SK-N-SH (cell line): ENCODE measurements at regions not wholly inside any gene's neighbourhood (a gene's known extent, or its start where the extent isn't known, plus 50 kb on each side); places are given as distances from the start of the nearest gene placed in this dataset.

ENCODE experiments used
- CTCF ChIA-PET: fragments of 300-600, 350-600 bp; formaldehyde crosslinking; extraction: SDS; loops from one replicate; lab custom pipeline; 2021; lab: Yijun Ruan, JAX
- POLR2A ChIA-PET: fragments of 350-600 bp; sonication (Branson Sonifier 250); formaldehyde crosslinking; extraction: SDS; loops from one replicate; lab custom pipeline; 2020; ENCODE audit warnings: antibody characterized with exemption, inconsistent platforms; lab: Yijun Ruan, JAX
- DNase-seq: peaks from one replicate; pipeline ENCODE4 v3.0.0; 2012
- H2AFZ ChIP-seq: fragments of 200-600 bp; sonication (generic); 2 replicates; pipeline ENCODE4 v1.8.1; 2016; ENCODE audit warnings: antibody characterized with exemption, mild to moderate bottlenecking, low read depth
- H3F3A ChIP-seq: fragments of 200-600 bp; sonication (generic); replicated peaks from 2 replicates; pipeline ENCODE3; 2016; ENCODE audit warnings: antibody characterized with exemption, mild to moderate bottlenecking; ENCODE audit not compliant: insufficient read depth
- H3K27ac ChIP-seq, 2 experiments: fragments of 200-500 bp in 1 of 2; fragments of 200-600 bp in 1 of 2; sonication (Bioruptor generic) in 1 of 2; sonication (generic), shearing (Covaris generic) in 1 of 2; 2 replicates each; pipeline versions ENCODE4 v1.5.1 to v1.6.1; 2014 to 2016; ENCODE audit warnings: low read depth in 2 of 2, inconsistent platforms in 1 of 2, low read length in 1 of 2, mild to moderate bottlenecking in 1 of 2, mixed read lengths in 1 of 2
- H3K27me3 ChIP-seq: fragments of 200-600 bp; sonication (generic), shearing (Covaris generic); 2 replicates; pipeline ENCODE4 v1.6.1; 2016; ENCODE audit warnings: mixed run types; ENCODE audit not compliant: insufficient read depth
- H3K36me3 ChIP-seq, 2 experiments: fragments of 200-500 bp in 1 of 2; fragments of 200-600 bp in 1 of 2; sonication (Bioruptor generic) in 1 of 2; sonication (generic) in 1 of 2; replicated peaks in 1 of 2; 2 replicates each; pipeline versions ENCODE3 to v1.5.1; 2014 to 2016; ENCODE audit warnings: low read length in 1 of 2, mild to moderate bottlenecking in 1 of 2; ENCODE audit not compliant: insufficient read depth in 2 of 2, control insufficient read depth in 1 of 2
- H3K4me1 ChIP-seq, 2 experiments: fragments of 200-500 bp in 1 of 2; fragments of 200-600 bp in 1 of 2; sonication (Bioruptor generic) in 1 of 2; sonication (generic), shearing (Covaris generic) in 1 of 2; 2 replicates each; pipeline versions ENCODE4 v1.5.1 to v1.6.1; 2014 to 2016; ENCODE audit warnings: low read depth in 1 of 2, low read length in 1 of 2, mixed run types in 1 of 2; ENCODE audit not compliant: insufficient read depth in 2 of 2, control insufficient read depth in 1 of 2
- H3K4me2 ChIP-seq: fragments of 200-600 bp; sonication (generic), shearing (Covaris generic); 2 replicates; pipeline ENCODE4 v1.6.1; 2017; ENCODE audit warnings: mixed run types
- H3K4me3 ChIP-seq, 2 experiments: fragments of 200-500 bp in 1 of 2; fragments of 200-600 bp in 1 of 2; sonication (Bioruptor generic) in 1 of 2; sonication (generic), shearing (Covaris generic) in 1 of 2; 2 replicates each; pipeline versions ENCODE4 v1.5.1 to v1.8.1; 2014 to 2016; ENCODE audit warnings: low read depth in 2 of 2, inconsistent platforms in 1 of 2, low read length in 1 of 2, mild to moderate bottlenecking in 1 of 2, mixed read lengths in 1 of 2, moderate library complexity in 1 of 2
- H3K79me2 ChIP-seq: fragments of 200-600 bp; sonication (generic); 2 replicates; pipeline ENCODE4 v1.8.1; 2017; ENCODE audit warnings: mild to moderate bottlenecking; ENCODE audit not compliant: insufficient read depth
- H3K9ac ChIP-seq: fragments of 200-600 bp; sonication (generic); 2 replicates; pipeline ENCODE4 v1.6.1; 2017; ENCODE audit warnings: mixed run types
- H3K9me2 ChIP-seq: fragments of 200-600 bp; sonication (generic); 2 replicates; pipeline ENCODE4 v1.6.1; 2017; ENCODE audit warnings: mixed run types
- H3K9me3 ChIP-seq: fragments of 200-600 bp; sonication (generic); 2 replicates; pipeline ENCODE4 v1.6.1; 2017; ENCODE audit warnings: mixed run types, mild to moderate bottlenecking, moderate library complexity
- H4K20me1 ChIP-seq: fragments of 200-600 bp; sonication (generic); 2 replicates; pipeline ENCODE4 v1.6.1; 2017; ENCODE audit warnings: mild to moderate bottlenecking, mixed run types; ENCODE audit not compliant: insufficient read depth
- CHD2 ChIP-seq: fragments of 150-350 bp; IDR thresholded peaks from 2 replicates; pipeline ENCODE4 v1.6.1; 2018; ENCODE audit warnings: low read length; ENCODE audit not compliant: partially characterized antibody
- ELF1 ChIP-seq: IDR thresholded peaks from 2 replicates; pipeline ENCODE4 v1.4.0; 2012
- EP300 ChIP-seq, 2 experiments: IDR thresholded peaks; 2 replicates each; pipeline versions ENCODE4 v1.4.0 to v1.6.1; 2012; ENCODE audit warnings: borderline replicate concordance in 1 of 2, low read depth in 1 of 2, low read length in 1 of 2
- FOSL2 ChIP-seq: IDR thresholded peaks from 2 replicates; pipeline ENCODE4 v1.4.0; 2012; ENCODE audit warnings: low read depth, mild to moderate bottlenecking, moderate library complexity, borderline replicate concordance
- FOXM1 ChIP-seq: IDR thresholded peaks from 2 replicates; pipeline ENCODE4 v1.4.0; 2012; ENCODE audit warnings: low read depth, mild to moderate bottlenecking
- MXI1 ChIP-seq: IDR thresholded peaks from 2 replicates; pipeline ENCODE4 v1.6.1; 2012; ENCODE audit warnings: mild to moderate bottlenecking, low read depth, low read length, improper control_type of control experiment
- NRF1 ChIP-seq: IDR thresholded peaks from 2 replicates; pipeline ENCODE4 v1.6.1; 2012; ENCODE audit warnings: low read depth, mild to moderate bottlenecking, low read length
- POLR2AphosphoS5 ChIP-seq: IDR thresholded peaks from 2 replicates; pipeline ENCODE4 v1.6.1; 2012; ENCODE audit warnings: low read depth, low read length
- SIN3A ChIP-seq: IDR thresholded peaks from 2 replicates; pipeline ENCODE4 v1.6.1; 2012; ENCODE audit warnings: low read depth, mild to moderate bottlenecking, low read length, moderate library complexity, borderline replicate concordance
- SMC3 ChIP-seq: IDR thresholded peaks from 2 replicates; pipeline ENCODE4 v1.6.1; 2012; ENCODE audit warnings: low read depth, low read length, improper control_type of control experiment
- TCF12 ChIP-seq: IDR thresholded peaks from 2 replicates; pipeline ENCODE4 v1.4.0; 2012
- TEAD4 ChIP-seq: IDR thresholded peaks from 2 replicates; pipeline ENCODE4 v1.4.0; 2012; ENCODE audit warnings: mild to moderate bottlenecking, borderline replicate concordance; ENCODE audit not compliant: insufficient read depth
- YY1 ChIP-seq: IDR thresholded peaks from 2 replicates; pipeline ENCODE4 v1.4.0; 2012; ENCODE audit warnings: low read depth, mild to moderate bottlenecking
- WGBS: methylation state at CpG from one replicate; pipeline ENCODE4 v1.1.6; 2017; ENCODE audit warnings: low lambda C conversion rate; 5-methylcytosine and 5-hydroxymethylcytosine counted together
- TF ChIP-seq, protein P1 (sequence below): IDR thresholded peaks from 2 replicates; pipeline ENCODE4; 2012
- TF ChIP-seq, protein P2 (sequence below): IDR thresholded peaks from 2 replicates; pipeline ENCODE4 v1.4.0; 2012; ENCODE audit warnings: low read depth
- TF ChIP-seq, protein P3 (sequence below): fragments of 150-350 bp; IDR thresholded peaks from 2 replicates; pipeline ENCODE4 v1.6.1; 2017; ENCODE audit warnings: antibody characterized with exemption, low read length, low read depth, borderline replicate concordance
- TF ChIP-seq, protein P4 (sequence below): fragments of 150-350 bp; IDR thresholded peaks from 2 replicates; pipeline ENCODE4 v1.6.1; 2016; ENCODE audit warnings: mild to moderate bottlenecking, low read depth, low read length

DNA sequence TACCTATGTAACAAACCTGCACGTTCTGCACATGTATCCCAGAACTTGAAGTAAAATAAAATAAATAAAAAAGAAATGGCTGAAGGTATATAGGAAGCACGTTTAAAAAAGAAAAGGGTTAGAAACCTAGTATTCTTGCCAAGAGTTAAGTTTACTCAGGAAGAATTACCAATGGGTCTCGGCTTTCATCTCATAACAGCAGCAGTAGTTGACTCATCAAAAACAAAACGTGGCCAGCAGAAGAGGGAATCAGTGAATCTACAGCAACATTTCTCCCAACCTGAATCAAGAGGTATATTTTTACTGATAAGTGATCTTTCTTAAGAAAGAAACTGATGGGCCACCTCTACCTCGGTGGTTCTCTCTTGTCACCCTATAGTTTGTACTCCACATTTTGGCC, 340.3 kb downstream of the BRINP2 start:
- Histone ChIP-seq H2AFZ (no peak overlapping the region), H3K27ac (no peak overlapping the region), H3K4me3 (no peak overlapping the region), H3K36me3 (no peaks in the 10 kb centered on the region), H3K27me3 (no peaks in the 10 kb centered on the region), H3K4me1 (no peaks in the 10 kb centered on the region), H3K9me2 (no peaks in the 10 kb centered on the region), H3K79me2 (no peaks in the 10 kb centered on the region), H4K20me1 (no peaks in the 10 kb centered on the region), H3K9me3 (no peaks in the 10 kb centered on the region), H3K4me2 (no peak overlapping the region), H3K9ac (no peak overlapping the region), H3F3A (no peaks in the 10 kb centered on the region)
- WGBS, result 14% methylated on average over 5 of the region's 5 CpGs
- DNase-seq, result no peak
- POLR2A ChIA-PET, result no interaction called here
- TF ChIP-seq, protein P1, sequence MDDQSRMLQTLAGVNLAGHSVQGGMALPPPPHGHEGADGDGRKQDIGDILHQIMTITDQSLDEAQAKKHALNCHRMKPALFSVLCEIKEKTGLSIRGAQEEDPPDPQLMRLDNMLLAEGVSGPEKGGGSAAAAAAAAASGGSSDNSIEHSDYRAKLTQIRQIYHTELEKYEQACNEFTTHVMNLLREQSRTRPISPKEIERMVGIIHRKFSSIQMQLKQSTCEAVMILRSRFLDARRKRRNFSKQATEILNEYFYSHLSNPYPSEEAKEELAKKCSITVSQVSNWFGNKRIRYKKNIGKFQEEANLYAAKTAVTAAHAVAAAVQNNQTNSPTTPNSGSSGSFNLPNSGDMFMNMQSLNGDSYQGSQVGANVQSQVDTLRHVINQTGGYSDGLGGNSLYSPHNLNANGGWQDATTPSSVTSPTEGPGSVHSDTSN, result no peak
- TF ChIP-seq NRF1 (no peak), TCF12 (no peak), FOXM1 (no peak), MXI1 (no peak), EP300 (IDR thresholded peaks at IDR 0.05; ENCODE audit: borderline replicate concordance in 1 of 2, low read depth in 1 of 2, low read length in 1 of 2) (no peak)
- TF ChIP-seq, protein P2, sequence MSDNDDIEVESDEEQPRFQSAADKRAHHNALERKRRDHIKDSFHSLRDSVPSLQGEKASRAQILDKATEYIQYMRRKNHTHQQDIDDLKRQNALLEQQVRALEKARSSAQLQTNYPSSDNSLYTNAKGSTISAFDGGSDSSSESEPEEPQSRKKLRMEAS, result no peak
- TF ChIP-seq, protein P3, sequence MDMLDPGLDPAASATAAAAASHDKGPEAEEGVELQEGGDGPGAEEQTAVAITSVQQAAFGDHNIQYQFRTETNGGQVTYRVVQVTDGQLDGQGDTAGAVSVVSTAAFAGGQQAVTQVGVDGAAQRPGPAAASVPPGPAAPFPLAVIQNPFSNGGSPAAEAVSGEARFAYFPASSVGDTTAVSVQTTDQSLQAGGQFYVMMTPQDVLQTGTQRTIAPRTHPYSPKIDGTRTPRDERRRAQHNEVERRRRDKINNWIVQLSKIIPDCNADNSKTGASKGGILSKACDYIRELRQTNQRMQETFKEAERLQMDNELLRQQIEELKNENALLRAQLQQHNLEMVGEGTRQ, result no peak
- CTCF ChIA-PET, result no interaction called here

DNA sequence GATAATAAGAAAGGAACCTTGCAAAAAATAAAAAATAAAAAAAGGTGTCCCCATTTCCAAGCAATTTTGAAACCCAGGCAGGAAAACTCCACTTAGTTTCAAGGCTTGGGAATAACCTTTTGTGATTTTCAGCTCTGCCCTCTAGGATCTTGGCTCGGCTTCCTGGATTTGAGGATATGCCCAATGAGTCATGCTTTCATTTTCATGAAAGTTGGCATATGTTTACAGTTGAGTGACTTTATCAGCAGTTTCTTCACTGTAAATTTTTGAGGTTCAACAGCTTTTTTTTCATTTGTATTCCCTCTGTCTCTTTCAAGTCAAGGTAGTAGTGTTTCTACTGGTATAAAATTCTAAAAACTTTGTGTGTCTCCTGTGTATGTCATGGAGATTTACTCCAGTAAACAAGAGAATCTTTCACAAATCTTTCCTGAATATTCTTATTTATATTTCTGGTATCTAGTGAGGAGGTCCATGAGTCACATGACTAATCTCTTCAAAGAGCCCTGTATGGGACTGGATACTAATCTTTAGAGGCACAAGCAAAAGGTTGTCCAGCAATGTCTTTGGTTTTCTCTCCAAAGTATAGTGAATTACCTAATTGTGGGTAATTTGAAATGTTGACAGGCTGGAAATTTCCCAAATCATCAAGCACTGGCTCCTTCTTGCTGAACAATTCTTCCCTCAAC, 335.3 kb downstream of the BRINP2 start:
- Histone ChIP-seq H3K9ac (no peak overlapping the region), H4K20me1 (no peaks in the 10 kb centered on the region), H3K4me3 (no peak overlapping the region), H3K36me3 (no peaks in the 10 kb centered on the region), H3K79me2 (no peaks in the 10 kb centered on the region), H3K4me2 (no peak overlapping the region), H3K4me1 (no peaks in the 10 kb centered on the region), H3K27me3 (no peaks in the 10 kb centered on the region), H3K9me2 (no peaks in the 10 kb centered on the region), H3K27ac (no peak overlapping the region), H3F3A (no peaks in the 10 kb centered on the region), H2AFZ (no peak overlapping the region), H3K9me3 (no peaks in the 10 kb centered on the region)
- WGBS, result 22% methylated on average over 1 of the region's 1 CpG
- ChIA-PET CTCF (no interaction called here), POLR2A (no interaction called here)
- TF ChIP-seq TEAD4 (no peak), POLR2AphosphoS5 (no peak), TCF12 (no peak), SMC3 (no peak), FOSL2 (no peak), CHD2 (no peak), SIN3A (no peak), NRF1 (no peak), YY1 (no peak), ELF1 (no peak), FOXM1 (no peak), EP300 (IDR thresholded peaks at IDR 0.05; ENCODE audit: borderline replicate concordance in 1 of 2, low read depth in 1 of 2, low read length in 1 of 2) (no peak)
- TF ChIP-seq, protein P4, sequence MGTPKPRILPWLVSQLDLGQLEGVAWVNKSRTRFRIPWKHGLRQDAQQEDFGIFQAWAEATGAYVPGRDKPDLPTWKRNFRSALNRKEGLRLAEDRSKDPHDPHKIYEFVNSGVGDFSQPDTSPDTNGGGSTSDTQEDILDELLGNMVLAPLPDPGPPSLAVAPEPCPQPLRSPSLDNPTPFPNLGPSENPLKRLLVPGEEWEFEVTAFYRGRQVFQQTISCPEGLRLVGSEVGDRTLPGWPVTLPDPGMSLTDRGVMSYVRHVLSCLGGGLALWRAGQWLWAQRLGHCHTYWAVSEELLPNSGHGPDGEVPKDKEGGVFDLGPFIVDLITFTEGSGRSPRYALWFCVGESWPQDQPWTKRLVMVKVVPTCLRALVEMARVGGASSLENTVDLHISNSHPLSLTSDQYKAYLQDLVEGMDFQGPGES, result no peak
- no peak for DNase-seq
